GM23338 (cell line): ENCODE measurements at regions not wholly inside any gene's neighbourhood (a gene's known extent, or its start where the extent isn't known, plus 50 kb on each side); places are given as distances from the start of the nearest gene placed in this dataset.

Experiments used
- ATAC-seq: fragments of 200-7000 bp; cut with Tn5 transposase; 3 replicates; pipeline ENCODE4 v1.9.1; 2020
- DNase-seq: peaks from one replicate; pipeline ENCODE4 v3.0.0-alpha.2; 2015; ENCODE audit warnings: low spot score
- H2AFZ ChIP-seq: fragments of 200-600 bp; sonication (generic); 2 replicates; pipeline ENCODE4 v1.8.0; 2016; ENCODE audit warnings: antibody characterized with exemption, mild to moderate bottlenecking, moderate library complexity
- H3F3A ChIP-seq: fragments of 200-600 bp; sonication (generic); replicated peaks from 2 replicates; pipeline ENCODE4 v1.8.0; 2017; ENCODE audit warnings: antibody characterized with exemption, mixed run types, low read depth
- H3K27ac ChIP-seq: fragments of 200-600 bp; sonication (generic); 2 replicates; pipeline ENCODE4 v1.6.1; 2016; ENCODE audit warnings: low read depth
- H3K27me3 ChIP-seq: fragments of 200-600 bp; sonication (generic); 2 replicates; pipeline ENCODE4 v1.8.0; 2016; ENCODE audit warnings: mild to moderate bottlenecking, mixed run types, moderate library complexity; ENCODE audit not compliant: insufficient read depth
- H3K36me3 ChIP-seq: fragments of 200-600 bp; sonication (generic); 2 replicates; pipeline ENCODE4 v1.8.0; 2016; ENCODE audit warnings: mild to moderate bottlenecking; ENCODE audit not compliant: insufficient read depth
- H3K4me1 ChIP-seq: fragments of 200-600 bp; sonication (generic); 2 replicates; pipeline ENCODE4 v1.8.0; 2016; ENCODE audit warnings: mild to moderate bottlenecking, moderate library complexity; ENCODE audit not compliant: insufficient read depth
- H3K4me2 ChIP-seq: fragments of 200-600 bp; sonication (generic); 2 replicates; pipeline ENCODE4 v1.7.1; 2017; ENCODE audit warnings: mixed run types
- H3K4me3 ChIP-seq: fragments of 200-600 bp; sonication (generic); 2 replicates; pipeline ENCODE4 v1.6.1; 2016; ENCODE audit warnings: mixed run types
- H3K79me2 ChIP-seq: fragments of 200-600 bp; sonication (generic); replicated peaks from 2 replicates; pipeline ENCODE4 v1.8.0; 2017; ENCODE audit warnings: mild to moderate bottlenecking; ENCODE audit not compliant: insufficient read depth
- H3K9me2 ChIP-seq: fragments of 200-600 bp; sonication (generic); 2 replicates; pipeline ENCODE4 v1.8.0; 2017; ENCODE audit not compliant: insufficient read depth
- H4K20me1 ChIP-seq: fragments of 200-600 bp; sonication (generic); replicated peaks from 2 replicates; pipeline ENCODE4 v1.8.0; 2017; ENCODE audit warnings: mild to moderate bottlenecking; ENCODE audit not compliant: insufficient read depth
- H3K27ac Mint-ChIP-seq: 2 replicates; pipeline ENCODE4 v1.8.0; 2020; ENCODE audit warnings: inconsistent platforms, mild to moderate bottlenecking, moderate library complexity, mixed read lengths
- H3K27me3 Mint-ChIP-seq: 3 replicates; pipeline ENCODE4 v1.8.0; 2022; ENCODE audit warnings: low read depth, mild to moderate bottlenecking, moderate library complexity, mixed read lengths, inconsistent platforms; ENCODE audit not compliant: insufficient read depth, poor library complexity
- H3K36me3 Mint-ChIP-seq: 3 replicates; pipeline ENCODE4 v1.8.0; 2021; ENCODE audit warnings: low read depth, mild to moderate bottlenecking, inconsistent platforms, moderate library complexity, mixed read lengths
- H3K4me1 Mint-ChIP-seq: 3 replicates; pipeline ENCODE4 v1.8.0; 2020; ENCODE audit warnings: mild to moderate bottlenecking, inconsistent platforms, mixed read lengths
- H3K4me3 Mint-ChIP-seq: 3 replicates; pipeline ENCODE4 v1.8.0; 2021; ENCODE audit warnings: moderate library complexity, mild to moderate bottlenecking, inconsistent platforms, mixed read lengths
- H3K9me3 Mint-ChIP-seq: 3 replicates; pipeline ENCODE4 v1.8.0; 2020; ENCODE audit warnings: moderate library complexity, mild to moderate bottlenecking, inconsistent platforms, mixed read lengths
- CREB1 ChIP-seq: fragments of 250-450 bp; sonication (Bioruptor Pico); IDR thresholded peaks from 2 replicates; pipeline ENCODE4 v1.5.0; 2020; ENCODE audit warnings: low read depth, mild to moderate bottlenecking, moderate library complexity
- EZH2 ChIP-seq: fragments of 200-600 bp; sonication (generic); IDR thresholded peaks from one replicate; pipeline ENCODE4 v1.8.0; 2017; ENCODE audit warnings: antibody characterized with exemption, mild to moderate bottlenecking, low read depth; ENCODE audit not compliant: unreplicated experiment
- EZH2phosphoT487 ChIP-seq: fragments of 200-600 bp; sonication (generic); IDR thresholded peaks from one replicate; pipeline ENCODE4 v1.8.1; 2018; ENCODE audit warnings: antibody characterized with exemption; ENCODE audit not compliant: unreplicated experiment
- JUNB ChIP-seq: IDR thresholded peaks from one replicate; pipeline ENCODE4 v1.6.1; 2016; ENCODE audit warnings: antibody characterized with exemption; ENCODE audit not compliant: unreplicated experiment
- NANOG ChIP-seq: IDR thresholded peaks from 2 replicates; pipeline ENCODE4 v1.6.1; 2016; ENCODE audit warnings: antibody characterized with exemption, borderline replicate concordance
- POLR2AphosphoS5 ChIP-seq: IDR thresholded peaks from 2 replicates; pipeline ENCODE4 v1.6.1; 2016; ENCODE audit warnings: antibody characterized with exemption, low read depth
- STAT1 ChIP-seq: IDR thresholded peaks from one replicate; pipeline ENCODE4 v1.6.1; 2016; ENCODE audit warnings: antibody characterized with exemption; ENCODE audit not compliant: unreplicated experiment
- ZNF114 ChIP-seq: fragments of 250-450 bp; sonication (Bioruptor Pico); IDR thresholded peaks from 2 replicates; pipeline ENCODE4 v1.5.0; 2020; ENCODE audit warnings: mild to moderate bottlenecking, moderate library complexity
- ZNF331 ChIP-seq: fragments of 250-450 bp; sonication (Bioruptor Pico); IDR thresholded peaks from 2 replicates; pipeline ENCODE4 v1.5.0; 2020; ENCODE audit warnings: low read depth, mild to moderate bottlenecking, moderate library complexity
- TF ChIP-seq, protein P1 (sequence below): fragments of 250-450 bp; sonication (Bioruptor Pico); IDR thresholded peaks from 2 replicates; pipeline ENCODE4 v1.5.0; 2020; ENCODE audit warnings: mild to moderate bottlenecking, moderate library complexity
- TF ChIP-seq, protein P2 (sequence below), 2 experiments: fragments of 200-600 bp in 1 of 2; sonication (generic) in 1 of 2; conservative IDR thresholded peaks; 2 replicates each; pipeline versions ENCODE4 v1.5.1 to v1.6.1; 2016 to 2017; ENCODE audit warnings: antibody characterized with exemption in 2 of 2, low read depth in 2 of 2, mild to moderate bottlenecking in 2 of 2, moderate library complexity in 1 of 2
- TF ChIP-seq, protein P3 (sequence below): IDR thresholded peaks from one replicate; pipeline ENCODE4 v1.6.1; 2018; ENCODE audit warnings: antibody characterized with exemption; ENCODE audit not compliant: unreplicated experiment
- TF ChIP-seq, protein P4 (sequence below): IDR thresholded peaks from 2 replicates; pipeline ENCODE4 v1.6.1; 2016; ENCODE audit warnings: antibody characterized with exemption

DNA sequence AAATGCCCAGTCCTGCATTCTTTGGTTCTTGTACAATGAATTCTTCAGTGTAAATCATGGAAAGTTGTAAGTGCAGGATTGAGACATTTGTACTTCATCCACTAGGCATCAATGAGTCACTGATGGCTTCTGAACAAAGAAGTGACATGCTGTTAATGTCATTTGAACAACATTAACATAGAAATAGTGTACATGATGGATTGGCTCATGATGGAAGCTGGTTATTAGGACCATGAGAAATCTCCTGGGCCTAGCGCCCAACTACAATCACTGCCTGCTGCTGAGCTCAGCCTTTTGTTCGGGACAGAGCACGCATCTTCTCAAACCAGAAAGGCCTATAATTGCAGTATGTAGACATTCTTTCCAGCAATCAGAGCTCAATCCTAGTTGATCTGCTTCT, 316.8 kb upstream of the TSHZ2 start:
- Histone ChIP-seq H3K4me1 (no peaks in the 10 kb centered on the region), H3K4me3 (no peak overlapping the region), H3K9me2 (no peaks in the 10 kb centered on the region; the same call in 1 of the 2 replicates), H3K4me2 (no peak overlapping the region), H3K36me3 (no peaks in the 10 kb centered on the region), H4K20me1 (no peaks in the 10 kb centered on the region), H3K27me3 (no peaks in the 10 kb centered on the region), H3F3A (no peaks in the 10 kb centered on the region), H3K27ac (no peak overlapping the region), H3K79me2 (no peaks in the 10 kb centered on the region), H2AFZ (no peak overlapping the region)
- Mint-ChIP-seq H3K4me3 (no peak overlapping the region), H3K27me3 (peaks cover 1% of the 10 kb centered on the region), H3K27ac (no peak overlapping the region), H3K4me1 (no peaks in the 10 kb centered on the region), H3K36me3 (no peaks in the 10 kb centered on the region), H3K9me3 (no peaks in the 10 kb centered on the region)
- DNase-seq, result no peak
- no peak for ATAC-seq
- TF ChIP-seq, protein P1, sequence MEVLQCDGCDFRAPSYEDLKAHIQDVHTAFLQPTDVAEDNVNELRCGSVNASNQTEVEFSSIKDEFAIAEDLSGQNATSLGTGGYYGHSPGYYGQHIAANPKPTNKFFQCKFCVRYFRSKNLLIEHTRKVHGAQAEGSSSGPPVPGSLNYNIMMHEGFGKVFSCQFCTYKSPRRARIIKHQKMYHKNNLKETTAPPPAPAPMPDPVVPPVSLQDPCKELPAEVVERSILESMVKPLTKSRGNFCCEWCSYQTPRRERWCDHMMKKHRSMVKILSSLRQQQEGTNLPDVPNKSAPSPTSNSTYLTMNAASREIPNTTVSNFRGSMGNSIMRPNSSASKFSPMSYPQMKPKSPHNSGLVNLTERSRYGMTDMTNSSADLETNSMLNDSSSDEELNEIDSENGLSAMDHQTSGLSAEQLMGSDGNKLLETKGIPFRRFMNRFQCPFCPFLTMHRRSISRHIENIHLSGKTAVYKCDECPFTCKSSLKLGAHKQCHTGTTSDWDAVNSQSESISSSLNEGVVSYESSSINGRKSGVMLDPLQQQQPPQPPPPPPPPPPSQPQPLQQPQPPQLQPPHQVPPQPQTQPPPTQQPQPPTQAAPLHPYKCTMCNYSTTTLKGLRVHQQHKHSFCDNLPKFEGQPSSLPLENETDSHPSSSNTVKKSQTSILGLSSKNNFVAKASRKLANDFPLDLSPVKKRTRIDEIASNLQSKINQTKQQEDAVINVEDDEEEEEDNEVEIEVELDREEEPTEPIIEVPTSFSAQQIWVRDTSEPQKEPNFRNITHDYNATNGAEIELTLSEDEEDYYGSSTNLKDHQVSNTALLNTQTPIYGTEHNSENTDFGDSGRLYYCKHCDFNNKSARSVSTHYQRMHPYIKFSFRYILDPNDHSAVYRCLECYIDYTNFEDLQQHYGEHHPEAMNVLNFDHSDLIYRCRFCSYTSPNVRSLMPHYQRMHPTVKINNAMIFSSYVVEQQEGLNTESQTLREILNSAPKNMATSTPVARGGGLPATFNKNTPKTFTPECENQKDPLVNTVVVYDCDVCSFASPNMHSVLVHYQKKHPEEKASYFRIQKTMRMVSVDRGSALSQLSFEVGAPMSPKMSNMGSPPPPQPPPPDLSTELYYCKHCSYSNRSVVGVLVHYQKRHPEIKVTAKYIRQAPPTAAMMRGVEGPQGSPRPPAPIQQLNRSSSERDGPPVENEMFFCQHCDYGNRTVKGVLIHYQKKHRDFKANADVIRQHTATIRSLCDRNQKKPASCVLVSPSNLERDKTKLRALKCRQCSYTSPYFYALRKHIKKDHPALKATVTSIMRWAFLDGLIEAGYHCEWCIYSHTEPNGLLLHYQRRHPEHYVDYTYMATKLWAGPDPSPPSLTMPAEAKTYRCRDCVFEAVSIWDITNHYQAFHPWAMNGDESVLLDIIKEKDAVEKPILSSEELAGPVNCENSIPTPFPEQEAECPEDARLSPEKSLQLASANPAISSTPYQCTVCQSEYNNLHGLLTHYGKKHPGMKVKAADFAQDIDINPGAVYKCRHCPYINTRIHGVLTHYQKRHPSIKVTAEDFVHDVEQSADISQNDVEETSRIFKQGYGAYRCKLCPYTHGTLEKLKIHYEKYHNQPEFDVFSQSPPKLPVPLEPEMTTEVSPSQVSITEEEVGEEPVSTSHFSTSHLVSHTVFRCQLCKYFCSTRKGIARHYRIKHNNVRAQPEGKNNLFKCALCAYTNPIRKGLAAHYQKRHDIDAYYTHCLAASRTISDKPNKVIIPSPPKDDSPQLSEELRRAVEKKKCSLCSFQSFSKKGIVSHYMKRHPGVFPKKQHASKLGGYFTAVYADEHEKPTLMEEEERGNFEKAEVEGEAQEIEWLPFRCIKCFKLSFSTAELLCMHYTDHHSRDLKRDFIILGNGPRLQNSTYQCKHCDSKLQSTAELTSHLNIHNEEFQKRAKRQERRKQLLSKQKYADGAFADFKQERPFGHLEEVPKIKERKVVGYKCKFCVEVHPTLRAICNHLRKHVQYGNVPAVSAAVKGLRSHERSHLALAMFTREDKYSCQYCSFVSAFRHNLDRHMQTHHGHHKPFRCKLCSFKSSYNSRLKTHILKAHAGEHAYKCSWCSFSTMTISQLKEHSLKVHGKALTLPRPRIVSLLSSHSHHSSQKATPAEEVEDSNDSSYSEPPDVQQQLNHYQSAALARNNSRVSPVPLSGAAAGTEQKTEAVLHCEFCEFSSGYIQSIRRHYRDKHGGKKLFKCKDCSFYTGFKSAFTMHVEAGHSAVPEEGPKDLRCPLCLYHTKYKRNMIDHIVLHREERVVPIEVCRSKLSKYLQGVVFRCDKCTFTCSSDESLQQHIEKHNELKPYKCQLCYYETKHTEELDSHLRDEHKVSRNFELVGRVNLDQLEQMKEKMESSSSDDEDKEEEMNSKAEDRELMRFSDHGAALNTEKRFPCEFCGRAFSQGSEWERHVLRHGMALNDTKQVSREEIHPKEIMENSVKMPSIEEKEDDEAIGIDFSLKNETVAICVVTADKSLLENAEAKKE (CRISPR knock-in tag), result no peak
- TF ChIP-seq ZNF114 (CRISPR knock-in tag) (no peak), EZH2 (no peak), NANOG (no peak), EZH2phosphoT487 (no peak), JUNB (no peak), STAT1 (no peak), POLR2AphosphoS5 (no peak), CREB1 (CRISPR knock-in tag) (no peak), ZNF331 (CRISPR knock-in tag) (no peak)
- TF ChIP-seq, protein P2, sequence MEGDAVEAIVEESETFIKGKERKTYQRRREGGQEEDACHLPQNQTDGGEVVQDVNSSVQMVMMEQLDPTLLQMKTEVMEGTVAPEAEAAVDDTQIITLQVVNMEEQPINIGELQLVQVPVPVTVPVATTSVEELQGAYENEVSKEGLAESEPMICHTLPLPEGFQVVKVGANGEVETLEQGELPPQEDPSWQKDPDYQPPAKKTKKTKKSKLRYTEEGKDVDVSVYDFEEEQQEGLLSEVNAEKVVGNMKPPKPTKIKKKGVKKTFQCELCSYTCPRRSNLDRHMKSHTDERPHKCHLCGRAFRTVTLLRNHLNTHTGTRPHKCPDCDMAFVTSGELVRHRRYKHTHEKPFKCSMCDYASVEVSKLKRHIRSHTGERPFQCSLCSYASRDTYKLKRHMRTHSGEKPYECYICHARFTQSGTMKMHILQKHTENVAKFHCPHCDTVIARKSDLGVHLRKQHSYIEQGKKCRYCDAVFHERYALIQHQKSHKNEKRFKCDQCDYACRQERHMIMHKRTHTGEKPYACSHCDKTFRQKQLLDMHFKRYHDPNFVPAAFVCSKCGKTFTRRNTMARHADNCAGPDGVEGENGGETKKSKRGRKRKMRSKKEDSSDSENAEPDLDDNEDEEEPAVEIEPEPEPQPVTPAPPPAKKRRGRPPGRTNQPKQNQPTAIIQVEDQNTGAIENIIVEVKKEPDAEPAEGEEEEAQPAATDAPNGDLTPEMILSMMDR (conservative IDR thresholded peaks at IDR 0.05; ENCODE audit: low read depth in 2 of 2), result no peak
- TF ChIP-seq, protein P3, sequence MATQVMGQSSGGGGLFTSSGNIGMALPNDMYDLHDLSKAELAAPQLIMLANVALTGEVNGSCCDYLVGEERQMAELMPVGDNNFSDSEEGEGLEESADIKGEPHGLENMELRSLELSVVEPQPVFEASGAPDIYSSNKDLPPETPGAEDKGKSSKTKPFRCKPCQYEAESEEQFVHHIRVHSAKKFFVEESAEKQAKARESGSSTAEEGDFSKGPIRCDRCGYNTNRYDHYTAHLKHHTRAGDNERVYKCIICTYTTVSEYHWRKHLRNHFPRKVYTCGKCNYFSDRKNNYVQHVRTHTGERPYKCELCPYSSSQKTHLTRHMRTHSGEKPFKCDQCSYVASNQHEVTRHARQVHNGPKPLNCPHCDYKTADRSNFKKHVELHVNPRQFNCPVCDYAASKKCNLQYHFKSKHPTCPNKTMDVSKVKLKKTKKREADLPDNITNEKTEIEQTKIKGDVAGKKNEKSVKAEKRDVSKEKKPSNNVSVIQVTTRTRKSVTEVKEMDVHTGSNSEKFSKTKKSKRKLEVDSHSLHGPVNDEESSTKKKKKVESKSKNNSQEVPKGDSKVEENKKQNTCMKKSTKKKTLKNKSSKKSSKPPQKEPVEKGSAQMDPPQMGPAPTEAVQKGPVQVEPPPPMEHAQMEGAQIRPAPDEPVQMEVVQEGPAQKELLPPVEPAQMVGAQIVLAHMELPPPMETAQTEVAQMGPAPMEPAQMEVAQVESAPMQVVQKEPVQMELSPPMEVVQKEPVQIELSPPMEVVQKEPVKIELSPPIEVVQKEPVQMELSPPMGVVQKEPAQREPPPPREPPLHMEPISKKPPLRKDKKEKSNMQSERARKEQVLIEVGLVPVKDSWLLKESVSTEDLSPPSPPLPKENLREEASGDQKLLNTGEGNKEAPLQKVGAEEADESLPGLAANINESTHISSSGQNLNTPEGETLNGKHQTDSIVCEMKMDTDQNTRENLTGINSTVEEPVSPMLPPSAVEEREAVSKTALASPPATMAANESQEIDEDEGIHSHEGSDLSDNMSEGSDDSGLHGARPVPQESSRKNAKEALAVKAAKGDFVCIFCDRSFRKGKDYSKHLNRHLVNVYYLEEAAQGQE, result no peak
- TF ChIP-seq, protein P4, sequence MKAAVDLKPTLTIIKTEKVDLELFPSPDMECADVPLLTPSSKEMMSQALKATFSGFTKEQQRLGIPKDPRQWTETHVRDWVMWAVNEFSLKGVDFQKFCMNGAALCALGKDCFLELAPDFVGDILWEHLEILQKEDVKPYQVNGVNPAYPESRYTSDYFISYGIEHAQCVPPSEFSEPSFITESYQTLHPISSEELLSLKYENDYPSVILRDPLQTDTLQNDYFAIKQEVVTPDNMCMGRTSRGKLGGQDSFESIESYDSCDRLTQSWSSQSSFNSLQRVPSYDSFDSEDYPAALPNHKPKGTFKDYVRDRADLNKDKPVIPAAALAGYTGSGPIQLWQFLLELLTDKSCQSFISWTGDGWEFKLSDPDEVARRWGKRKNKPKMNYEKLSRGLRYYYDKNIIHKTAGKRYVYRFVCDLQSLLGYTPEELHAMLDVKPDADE, result no peak
